Omental fat pad (tissue), 3 donors: ENCODE measurements at regions not wholly inside any gene's neighbourhood (a gene's known extent, or its start where the extent isn't known, plus 50 kb on each side); places are given as distances from the start of the nearest gene placed in this dataset.

Experiments
- ATAC-seq: fragments of 150-250 bp; one replicate; pipeline ENCODE4 v1.9.1; 2016; ENCODE audit warnings: mild to moderate bottlenecking, moderate library complexity; ENCODE audit not compliant: low FRiP score
- DNase-seq: peaks from one replicate; pipeline ENCODE4 v3.0.0-alpha.2; 2019; ENCODE audit warnings: low spot score
- CTCF ChIP-seq, 3 donors: fragments of 450-650 bp; IDR thresholded peaks; one replicate each; pipeline ENCODE4 v1.5.1; 2016 to 2017; ENCODE audit warnings: antibody characterized with exemption in 3 of 3, mild to moderate bottlenecking in 3 of 3, moderate library complexity in 2 of 3

DNA sequence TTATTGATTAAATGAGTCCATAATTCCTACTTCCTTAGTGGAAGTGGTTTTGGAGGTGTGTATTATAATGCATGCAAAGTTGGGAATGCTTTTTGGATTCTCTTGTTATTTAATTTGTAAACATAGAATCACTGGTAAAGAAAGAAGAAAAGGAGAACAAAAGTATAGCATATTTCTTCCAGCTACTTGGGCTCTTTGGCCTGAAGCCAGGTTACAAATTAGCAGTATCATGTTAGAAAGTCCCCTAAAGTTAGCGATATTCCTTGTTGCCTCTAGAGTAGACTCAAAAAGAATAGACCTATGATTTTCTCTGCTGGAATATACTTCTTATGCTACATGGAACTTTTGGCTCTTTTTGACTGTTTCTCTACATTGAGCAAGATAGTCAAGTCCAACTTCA is 60.6 kb upstream of the CD28 start:
- no peak for ATAC-seq
- no peak for DNase-seq
- TF ChIP-seq CTCF (IDR thresholded peaks at IDR 0.05), result no peak

DNA sequence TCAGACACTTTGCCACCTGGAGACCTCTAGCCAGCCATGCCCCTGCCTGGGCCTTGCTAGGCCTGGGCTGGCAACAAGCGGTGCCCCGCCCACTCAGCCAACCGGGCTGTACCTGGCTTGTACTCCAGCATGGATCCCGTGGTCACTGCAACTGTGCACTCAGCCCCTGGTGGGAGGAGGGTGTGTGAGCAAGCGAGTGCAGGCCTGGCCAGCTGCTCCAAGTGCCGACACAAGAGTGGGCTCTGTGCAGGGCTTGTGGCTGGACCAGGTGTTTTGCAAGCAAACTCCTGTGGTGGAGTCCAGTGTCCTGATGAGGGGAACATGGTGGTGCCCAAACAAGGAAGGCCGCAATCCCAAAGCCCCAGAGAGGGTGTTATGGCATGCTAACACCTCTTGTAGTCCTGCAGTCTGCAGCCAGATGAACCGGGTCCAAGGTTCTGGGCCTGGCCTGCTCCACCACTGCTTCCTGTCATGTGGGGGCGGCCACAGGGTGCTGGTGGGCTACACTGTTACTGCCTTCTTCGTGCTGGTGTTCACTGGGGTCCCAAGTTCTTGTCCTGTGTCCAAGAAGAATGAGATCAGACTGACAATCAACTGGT is 60.1 kb upstream of the CD28 start:
- ATAC-seq, result no peak
- TF ChIP-seq CTCF (IDR thresholded peaks at IDR 0.05), result no peak
- no peak for DNase-seq

- DNase-seq (no peak), ATAC-seq (no peak)
- TF ChIP-seq CTCF (IDR thresholded peaks at IDR 0.05), result no peak
These were observed 59.5 kb upstream of the CD28 start for GRCh38 chr2:203646961-203647360.

DNA sequence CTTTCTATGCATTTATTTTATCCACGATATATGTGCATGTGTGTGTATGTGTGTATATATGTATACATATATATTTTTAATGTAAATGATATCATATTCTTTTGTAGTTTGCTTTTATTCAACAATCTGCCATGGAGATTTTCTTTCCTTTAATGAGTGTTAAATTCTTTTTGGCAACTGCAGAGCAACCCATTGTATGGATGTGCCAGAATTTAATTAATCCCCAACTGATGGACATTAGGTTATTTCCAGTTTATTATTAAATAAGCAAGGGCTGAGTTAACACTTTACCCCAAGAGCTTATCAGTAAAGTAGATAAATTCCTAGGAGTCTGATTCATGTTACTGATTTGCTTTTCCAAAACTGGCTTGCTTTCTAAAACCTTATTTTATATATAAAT is 58.9 kb upstream of the CD28 start:
- ATAC-seq (no peak), DNase-seq (no peak)
- TF ChIP-seq CTCF (IDR thresholded peaks at IDR 0.05), result no peak

DNA sequence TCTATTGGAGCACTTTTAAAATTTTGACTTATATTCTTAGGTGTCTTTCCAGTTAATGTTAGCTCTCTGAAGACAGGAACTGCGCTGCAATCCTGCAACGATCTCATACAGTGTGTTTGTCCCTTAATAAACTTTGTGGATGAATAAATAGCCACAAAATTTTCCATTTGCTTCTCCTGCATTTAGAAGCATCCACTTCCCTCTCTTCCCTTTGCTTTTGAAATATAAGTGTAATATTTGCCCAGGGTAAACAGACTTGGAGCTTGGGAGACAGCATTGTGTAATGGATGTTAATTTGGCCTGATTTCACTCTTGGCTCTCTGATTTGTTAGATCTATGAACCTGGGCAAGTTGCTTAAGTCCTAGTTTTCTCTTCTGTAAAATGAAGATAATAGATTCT is 58.2 kb upstream of the CD28 start:
- TF ChIP-seq CTCF (IDR thresholded peaks at IDR 0.05), result no peak
- no peak for DNase-seq
- peak; percentile 42 for ATAC-seq

DNA sequence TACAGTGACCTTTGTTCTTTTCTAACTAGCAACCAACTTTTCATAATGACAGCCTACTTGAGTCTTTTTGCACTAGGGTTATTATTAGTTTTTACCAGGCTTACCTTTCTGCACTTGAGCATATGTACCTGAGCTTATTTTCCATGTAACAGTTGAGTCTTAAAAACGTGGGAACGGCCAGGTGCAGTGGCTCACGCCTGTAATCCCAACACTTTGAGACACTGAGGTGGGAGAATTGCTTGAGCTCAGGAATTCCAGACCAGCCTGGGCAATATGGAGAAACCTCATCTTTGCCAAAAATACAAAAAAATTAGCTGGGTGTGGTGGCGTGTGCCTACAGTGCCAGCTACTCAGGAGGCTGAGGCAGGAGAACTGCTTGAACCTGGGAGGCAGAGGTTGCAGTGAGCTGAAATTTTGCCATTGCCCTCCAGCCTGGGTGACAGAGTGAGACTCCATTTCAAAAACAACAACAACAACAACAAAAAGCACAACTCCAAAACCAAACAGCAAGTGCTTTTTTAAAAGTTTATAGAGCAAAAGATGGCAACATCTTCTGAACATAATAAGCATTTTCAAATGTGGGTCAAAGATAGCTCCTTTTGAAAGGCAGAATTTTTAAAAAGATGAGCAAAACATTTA is 57.1 kb upstream of the CD28 start:
- ATAC-seq, result no peak
- TF ChIP-seq CTCF (IDR thresholded peaks at IDR 0.05), result no peak
- DNase-seq, result no peak
